ENCODE measurements at regions not wholly inside any gene's neighbourhood (a gene's known extent, or its start where the extent isn't known, plus 50 kb on each side); places are given as distances from the start of the nearest gene placed in this dataset.

GRCh38 chr2:3023531-3023930 lies 354.1 kb downstream of the EIPR1 start:
- no peak for DNase-seq
- no peaks in the 10 kb centered on the region for H4K20me1 ChIP-seq (ENCODE audit: insufficient read depth)
- no peaks in the 10 kb centered on the region for H3F3A ChIP-seq (replicated peaks; ENCODE audit: insufficient read depth)
- H2AFZ ChIP-seq (ENCODE audit: low read depth): no peak overlapping the region
- TF ChIP-seq TAF1 (IDR thresholded peaks at IDR 0.05; ENCODE audit: borderline replicate concordance, low read depth, low read length): no peak
- no peak for TF ChIP-seq GATA2 (CRISPR knock-in tag; IDR thresholded peaks at IDR 0.05)
- TF ChIP-seq RXRA (IDR thresholded peaks at IDR 0.05; ENCODE audit: borderline replicate concordance, low read depth): no peak
- no peak for TF ChIP-seq CHD2 (IDR thresholded peaks at IDR 0.05; ENCODE audit: low read length, partially characterized antibody)
- no peak for TF ChIP-seq TCF12 (IDR thresholded peaks at IDR 0.05)
- no peak for TF ChIP-seq MAX (IDR thresholded peaks at IDR 0.05; ENCODE audit: low read depth)
- TF ChIP-seq JUND (IDR thresholded peaks at IDR 0.05): no peak
- no peak for TF ChIP-seq SMC3 (IDR thresholded peaks at IDR 0.05; ENCODE audit: low read depth, low read length)
- TF ChIP-seq NRF1 (IDR thresholded peaks at IDR 0.05; ENCODE audit: low read depth, low read length): no peak
- no peak for TF ChIP-seq RAD21 (IDR thresholded peaks at IDR 0.05; ENCODE audit: low read length)
- no peak for TF ChIP-seq NFIC (IDR thresholded peaks at IDR 0.05; ENCODE audit: borderline replicate concordance)
- TF ChIP-seq, protein P1, sequence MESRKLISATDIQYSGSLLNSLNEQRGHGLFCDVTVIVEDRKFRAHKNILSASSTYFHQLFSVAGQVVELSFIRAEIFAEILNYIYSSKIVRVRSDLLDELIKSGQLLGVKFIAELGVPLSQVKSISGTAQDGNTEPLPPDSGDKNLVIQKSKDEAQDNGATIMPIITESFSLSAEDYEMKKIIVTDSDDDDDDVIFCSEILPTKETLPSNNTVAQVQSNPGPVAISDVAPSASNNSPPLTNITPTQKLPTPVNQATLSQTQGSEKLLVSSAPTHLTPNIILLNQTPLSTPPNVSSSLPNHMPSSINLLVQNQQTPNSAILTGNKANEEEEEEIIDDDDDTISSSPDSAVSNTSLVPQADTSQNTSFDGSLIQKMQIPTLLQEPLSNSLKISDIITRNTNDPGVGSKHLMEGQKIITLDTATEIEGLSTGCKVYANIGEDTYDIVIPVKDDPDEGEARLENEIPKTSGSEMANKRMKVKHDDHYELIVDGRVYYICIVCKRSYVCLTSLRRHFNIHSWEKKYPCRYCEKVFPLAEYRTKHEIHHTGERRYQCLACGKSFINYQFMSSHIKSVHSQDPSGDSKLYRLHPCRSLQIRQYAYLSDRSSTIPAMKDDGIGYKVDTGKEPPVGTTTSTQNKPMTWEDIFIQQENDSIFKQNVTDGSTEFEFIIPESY (IDR thresholded peaks at IDR 0.05; ENCODE audit: borderline replicate concordance, low read depth): no peak
- TF ChIP-seq EP300 (IDR thresholded peaks at IDR 0.05; ENCODE audit: borderline replicate concordance in 1 of 2, low read depth in 1 of 2, low read length in 1 of 2): no peak
- H3K4me3 ChIP-seq (ENCODE audit: low read depth in 2 of 2, low read length in 1 of 2): no peak overlapping the region
- no peaks in the 10 kb centered on the region for H3K79me2 ChIP-seq (ENCODE audit: insufficient read depth)
- no peaks in the 10 kb centered on the region for H3K9me2 ChIP-seq
- no peak overlapping the region for H3K4me2 ChIP-seq
- no peak overlapping the region for H3K27ac ChIP-seq (ENCODE audit: low read depth in 2 of 2, low read length in 1 of 2)
- no peaks in the 10 kb centered on the region for H3K4me1 ChIP-seq (ENCODE audit: control insufficient read depth in 1 of 2, insufficient read depth in 2 of 2, low read depth in 1 of 2, low read length in 1 of 2)
- POLR2A ChIA-PET: no interaction called here
- H3K9me3 ChIP-seq: no peaks in the 10 kb centered on the region
- CTCF ChIA-PET: no interaction called here
- WGBS (ENCODE audit: low lambda C conversion rate): 25% methylated on average over 7 of the region's 7 CpGs
- H3K27me3 ChIP-seq (ENCODE audit: insufficient read depth): no peaks in the 10 kb centered on the region
- H3K9ac ChIP-seq: no peak overlapping the region
- H3K36me3 ChIP-seq (replicated peaks in 1 of 2; ENCODE audit: control insufficient read depth in 1 of 2, insufficient read depth in 2 of 2, low read length in 1 of 2): no peaks in the 10 kb centered on the region

- Histone ChIP-seq H4K20me1 (ENCODE audit: insufficient read depth) (no peaks in the 10 kb centered on the region), H3F3A (replicated peaks; ENCODE audit: insufficient read depth) (no peaks in the 10 kb centered on the region), H3K79me2 (ENCODE audit: insufficient read depth) (no peaks in the 10 kb centered on the region), H3K9me3 (no peaks in the 10 kb centered on the region), H3K4me3 (ENCODE audit: low read depth in 2 of 2, low read length in 1 of 2) (no peak overlapping the region), H3K27ac (ENCODE audit: low read depth in 2 of 2, low read length in 1 of 2) (no peak overlapping the region), H3K9me2 (no peaks in the 10 kb centered on the region), H3K27me3 (ENCODE audit: insufficient read depth) (no peaks in the 10 kb centered on the region), H3K4me1 (ENCODE audit: control insufficient read depth in 1 of 2, insufficient read depth in 2 of 2, low read depth in 1 of 2, low read length in 1 of 2) (no peaks in the 10 kb centered on the region), H3K4me2 (no peak overlapping the region), H3K9ac (no peak overlapping the region), H2AFZ (ENCODE audit: low read depth) (no peak overlapping the region), H3K36me3 (replicated peaks in 1 of 2; ENCODE audit: control insufficient read depth in 1 of 2, insufficient read depth in 2 of 2, low read length in 1 of 2) (no peaks in the 10 kb centered on the region)
- no peak for DNase-seq
- ChIA-PET CTCF (interaction anchor here (0.5 kb wide), 1 partner anchor 1168 kb away, joined by 3 read pairs; no protein-coding TSS in a partner anchor), POLR2A (no interaction called here)
- TF ChIP-seq EP300 (IDR thresholded peaks at IDR 0.05; ENCODE audit: borderline replicate concordance in 1 of 2, low read depth in 1 of 2, low read length in 1 of 2) (no peak), RCOR1 (IDR thresholded peaks at IDR 0.05; ENCODE audit: low read length) (no peak), REST (IDR thresholded peaks at IDR 0.05; ENCODE audit: low read depth, low read length) (no peak), IRF3 (IDR thresholded peaks at IDR 0.05; ENCODE audit: low read depth, low read length) (no peak), USF2 (IDR thresholded peaks at IDR 0.05; ENCODE audit: borderline replicate concordance, low read depth, low read length) (no peak), NFIC (IDR thresholded peaks at IDR 0.05; ENCODE audit: borderline replicate concordance) (no peak), JUND (IDR thresholded peaks at IDR 0.05) (no peak)
- 32% methylated on average over 9 of the region's 9 CpGs for WGBS (ENCODE audit: low lambda C conversion rate)
Measured at GRCh38 chr2:3022841-3023372, 354.7 kb downstream of the EIPR1 start.
